ENCODE measurements at regions not wholly inside any gene's neighbourhood (a gene's known extent, or its start where the extent isn't known, plus 50 kb on each side); places are given as distances from the start of the nearest gene placed in this dataset.

DNA sequence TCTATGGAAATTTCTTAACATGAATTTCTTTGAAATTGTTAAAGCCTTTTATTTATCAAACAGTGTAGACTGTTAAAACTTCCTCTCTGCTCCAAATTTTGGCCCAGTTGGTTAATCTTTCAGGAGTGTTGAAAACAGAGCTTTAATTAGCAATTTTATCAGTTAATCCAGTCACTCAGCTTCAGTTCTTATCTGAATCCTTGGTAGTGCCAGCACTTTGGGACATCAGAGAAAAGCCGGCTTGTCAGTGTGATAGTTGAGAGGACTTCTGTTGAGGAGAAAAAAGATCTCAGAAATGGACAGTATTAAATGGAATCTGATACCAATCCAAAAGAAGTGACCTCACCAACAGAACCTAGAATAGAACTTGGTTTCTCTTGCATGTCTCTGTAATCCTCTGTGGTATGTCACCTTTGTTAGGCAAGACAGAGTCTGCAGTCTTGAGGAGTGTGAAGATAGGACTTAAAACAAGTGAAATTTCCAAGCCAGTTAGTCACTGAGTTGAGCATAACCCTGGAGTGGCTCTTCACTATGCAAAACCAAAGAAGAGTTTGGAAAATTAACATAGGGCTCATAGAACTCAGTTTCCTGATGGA is 251.8 kb downstream of the NNT start:
- ATAC-seq (no peak), DNase-seq (ENCODE audit: low read depth, low spot score) (no peak)
- TF ChIP-seq SP1 (IDR thresholded peaks at IDR 0.05; ENCODE audit: low read depth) (no peak), TCF7L2 (IDR thresholded peaks at IDR 0.05; ENCODE audit: borderline replicate concordance, extremely low read depth, insufficient read depth, insufficient read length) (no peak), ELF1 (IDR thresholded peaks at IDR 0.05; ENCODE audit: borderline replicate concordance, low read depth) (no peak), EGR1 (IDR thresholded peaks at IDR 0.05; ENCODE audit: low read depth) (no peak), POLR2A (IDR thresholded peaks at IDR 0.05; ENCODE audit: borderline replicate concordance, extremely low read depth, insufficient read depth, insufficient read length) (no peak), REST (IDR thresholded peaks at IDR 0.05; ENCODE audit: low read depth) (no peak), ZFX (IDR thresholded peaks at IDR 0.05) (no peak), SRF (IDR thresholded peaks at IDR 0.05; ENCODE audit: low read depth) (no peak), RAD21 (IDR thresholded peaks at IDR 0.05; ENCODE audit: low read depth) (no peak), EZH2phosphoT487 (IDR thresholded peaks at IDR 0.05; ENCODE audit: borderline replicate concordance) (no peak)
- TF ChIP-seq, protein P1, sequence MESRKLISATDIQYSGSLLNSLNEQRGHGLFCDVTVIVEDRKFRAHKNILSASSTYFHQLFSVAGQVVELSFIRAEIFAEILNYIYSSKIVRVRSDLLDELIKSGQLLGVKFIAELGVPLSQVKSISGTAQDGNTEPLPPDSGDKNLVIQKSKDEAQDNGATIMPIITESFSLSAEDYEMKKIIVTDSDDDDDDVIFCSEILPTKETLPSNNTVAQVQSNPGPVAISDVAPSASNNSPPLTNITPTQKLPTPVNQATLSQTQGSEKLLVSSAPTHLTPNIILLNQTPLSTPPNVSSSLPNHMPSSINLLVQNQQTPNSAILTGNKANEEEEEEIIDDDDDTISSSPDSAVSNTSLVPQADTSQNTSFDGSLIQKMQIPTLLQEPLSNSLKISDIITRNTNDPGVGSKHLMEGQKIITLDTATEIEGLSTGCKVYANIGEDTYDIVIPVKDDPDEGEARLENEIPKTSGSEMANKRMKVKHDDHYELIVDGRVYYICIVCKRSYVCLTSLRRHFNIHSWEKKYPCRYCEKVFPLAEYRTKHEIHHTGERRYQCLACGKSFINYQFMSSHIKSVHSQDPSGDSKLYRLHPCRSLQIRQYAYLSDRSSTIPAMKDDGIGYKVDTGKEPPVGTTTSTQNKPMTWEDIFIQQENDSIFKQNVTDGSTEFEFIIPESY (IDR thresholded peaks at IDR 0.05; ENCODE audit: extremely low read depth, insufficient replicate concordance, low read length), result no peak
- TF ChIP-seq, protein P2, sequence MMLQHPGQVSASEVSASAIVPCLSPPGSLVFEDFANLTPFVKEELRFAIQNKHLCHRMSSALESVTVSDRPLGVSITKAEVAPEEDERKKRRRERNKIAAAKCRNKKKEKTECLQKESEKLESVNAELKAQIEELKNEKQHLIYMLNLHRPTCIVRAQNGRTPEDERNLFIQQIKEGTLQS (IDR thresholded peaks at IDR 0.05), result no peak
- BruUV-seq (replicated peaks), result no TSS peak
- RAD21 ChIA-PET (ENCODE audit: low non-redundant PET in 1 of 2, low total read pairs in 2 of 2, uncharacterized antibody in 2 of 2, unreplicated experiment in 2 of 2), result no interaction called here
- intact Hi-C loops (cut with micrococcal nuclease), result no loop called here
- no peaks in the 10 kb centered on the region for H3K79me2 ChIP-seq (ENCODE audit: insufficient read depth, low read length)
- POLR2A ChIA-PET, result no interaction called here
- H3K4me1 ChIP-seq (ENCODE audit: control insufficient read depth in 1 of 2, insufficient read depth in 2 of 2, low read length in 2 of 2), result no peaks in the 10 kb centered on the region
- no peaks in the 10 kb centered on the region for H4K20me1 ChIP-seq (ENCODE audit: insufficient read depth)
- no peak overlapping the region for H3K4me3 ChIP-seq (replicated peaks in 1 of 2; ENCODE audit: low read depth in 1 of 2, low read length in 2 of 2)
- H3K9me2 ChIP-seq (ENCODE audit: insufficient read depth), result no peaks in the 10 kb centered on the region
- H3K27ac ChIP-seq (ENCODE audit: low read depth, low read length), result no peak overlapping the region
- no peaks in the 10 kb centered on the region for H3K36me3 ChIP-seq (ENCODE audit: control insufficient read depth in 1 of 2, insufficient read depth in 2 of 2, low read length in 2 of 2)
- CTCF ChIA-PET, result no interaction called here
- no peak overlapping the region for H3K4me2 ChIP-seq (ENCODE audit: low read length)
- H3K27me3 ChIP-seq (ENCODE audit: insufficient read depth, low read length), result no peaks in the 10 kb centered on the region
- no peaks in the 10 kb centered on the region for H3K9me3 ChIP-seq (ENCODE audit: control insufficient read depth in 1 of 2, insufficient read depth in 1 of 2, low read depth in 1 of 2, low read length in 2 of 2)
- H2AFZ ChIP-seq (ENCODE audit: low read depth, low read length, poor library complexity, severe bottlenecking), result no peak overlapping the region
- no peak overlapping the region for H3K9ac ChIP-seq (ENCODE audit: low read length)
